GM12864 (cell line): ENCODE measurements at regions not wholly inside any gene's neighbourhood (a gene's known extent, or its start where the extent isn't known, plus 50 kb on each side); places are given as distances from the start of the nearest gene placed in this dataset.

Source experiments
- DNase-seq: peaks from one replicate; pipeline ENCODE4 v3.0.0-alpha.2; 2011; ENCODE audit warnings: low read depth
- H3K4me3 ChIP-seq: 2 replicates; pipeline ENCODE4 v1.5.1; 2011; ENCODE audit warnings: mild to moderate bottlenecking, low read depth, low read length, control low read depth
- TF ChIP-seq, protein P1 (sequence below): IDR thresholded peaks from 2 replicates; pipeline ENCODE4 v1.5.1; 2011; ENCODE audit warnings: low read depth, mild to moderate bottlenecking, moderate library complexity, low read length, control low read depth, inconsistent platforms; ENCODE audit errors: missing control alignments

DNA sequence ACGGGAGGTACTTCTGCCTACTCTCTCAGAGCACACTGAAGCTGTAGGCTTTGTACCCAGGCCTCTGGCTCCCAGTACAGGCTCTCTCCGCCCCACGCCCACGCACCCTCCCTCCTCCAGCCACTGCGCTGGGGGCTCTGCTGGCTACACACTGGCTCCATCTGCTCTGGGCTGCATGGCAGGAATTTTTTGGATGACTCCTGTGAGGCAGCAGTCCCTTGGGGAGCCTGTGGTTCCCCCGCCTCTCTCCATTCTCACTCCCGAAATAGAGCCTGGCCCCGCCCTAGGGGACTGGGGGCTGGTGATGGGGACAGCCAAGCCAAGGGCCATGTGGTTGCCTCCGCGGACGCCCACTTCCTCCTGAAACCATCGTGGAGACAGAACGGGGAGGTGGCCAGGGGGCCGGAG lies 58.1 kb upstream of the ADRA2C start:
- H3K4me3 ChIP-seq: no peak overlapping the region
- TF ChIP-seq, protein P1, sequence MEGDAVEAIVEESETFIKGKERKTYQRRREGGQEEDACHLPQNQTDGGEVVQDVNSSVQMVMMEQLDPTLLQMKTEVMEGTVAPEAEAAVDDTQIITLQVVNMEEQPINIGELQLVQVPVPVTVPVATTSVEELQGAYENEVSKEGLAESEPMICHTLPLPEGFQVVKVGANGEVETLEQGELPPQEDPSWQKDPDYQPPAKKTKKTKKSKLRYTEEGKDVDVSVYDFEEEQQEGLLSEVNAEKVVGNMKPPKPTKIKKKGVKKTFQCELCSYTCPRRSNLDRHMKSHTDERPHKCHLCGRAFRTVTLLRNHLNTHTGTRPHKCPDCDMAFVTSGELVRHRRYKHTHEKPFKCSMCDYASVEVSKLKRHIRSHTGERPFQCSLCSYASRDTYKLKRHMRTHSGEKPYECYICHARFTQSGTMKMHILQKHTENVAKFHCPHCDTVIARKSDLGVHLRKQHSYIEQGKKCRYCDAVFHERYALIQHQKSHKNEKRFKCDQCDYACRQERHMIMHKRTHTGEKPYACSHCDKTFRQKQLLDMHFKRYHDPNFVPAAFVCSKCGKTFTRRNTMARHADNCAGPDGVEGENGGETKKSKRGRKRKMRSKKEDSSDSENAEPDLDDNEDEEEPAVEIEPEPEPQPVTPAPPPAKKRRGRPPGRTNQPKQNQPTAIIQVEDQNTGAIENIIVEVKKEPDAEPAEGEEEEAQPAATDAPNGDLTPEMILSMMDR: no peak
- DNase-seq: no peak

DNA sequence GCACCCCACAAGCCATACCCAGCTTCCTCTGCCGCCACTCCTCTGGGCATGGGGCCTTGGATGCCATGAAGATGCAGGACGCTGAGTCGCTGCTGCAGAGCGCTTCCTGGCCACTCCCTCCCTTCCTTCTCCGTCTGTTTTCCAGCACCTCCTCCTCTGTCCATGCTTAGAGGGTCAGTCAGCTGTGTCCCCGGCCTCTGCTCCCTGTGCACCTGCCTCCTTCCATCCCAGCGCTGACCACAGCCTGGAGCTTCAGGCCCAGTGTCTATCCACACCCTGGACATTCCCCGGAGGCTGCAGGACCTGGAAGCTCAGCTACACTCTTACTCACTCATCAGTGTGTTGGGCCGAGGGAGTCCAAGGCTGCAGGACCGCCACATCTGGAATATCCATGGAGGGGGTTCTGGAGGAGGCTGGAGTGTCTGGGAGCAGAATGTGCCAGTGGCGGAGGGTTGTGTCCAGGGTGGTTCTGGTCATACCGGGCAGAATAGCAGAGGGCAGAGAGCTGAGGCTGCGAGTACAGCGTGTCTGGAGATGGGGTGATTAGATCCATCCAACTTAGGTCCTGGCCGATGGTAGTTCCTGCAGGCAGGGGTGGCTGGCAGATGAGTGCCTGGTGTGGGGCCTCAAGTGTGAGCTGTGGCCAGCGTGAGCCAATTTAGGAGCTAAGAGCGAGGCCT lies 58.6 kb upstream of the ADRA2C start:
- DNase-seq: no peak
- TF ChIP-seq, protein P1: no peak
- H3K4me3 ChIP-seq: no peak overlapping the region

DNA sequence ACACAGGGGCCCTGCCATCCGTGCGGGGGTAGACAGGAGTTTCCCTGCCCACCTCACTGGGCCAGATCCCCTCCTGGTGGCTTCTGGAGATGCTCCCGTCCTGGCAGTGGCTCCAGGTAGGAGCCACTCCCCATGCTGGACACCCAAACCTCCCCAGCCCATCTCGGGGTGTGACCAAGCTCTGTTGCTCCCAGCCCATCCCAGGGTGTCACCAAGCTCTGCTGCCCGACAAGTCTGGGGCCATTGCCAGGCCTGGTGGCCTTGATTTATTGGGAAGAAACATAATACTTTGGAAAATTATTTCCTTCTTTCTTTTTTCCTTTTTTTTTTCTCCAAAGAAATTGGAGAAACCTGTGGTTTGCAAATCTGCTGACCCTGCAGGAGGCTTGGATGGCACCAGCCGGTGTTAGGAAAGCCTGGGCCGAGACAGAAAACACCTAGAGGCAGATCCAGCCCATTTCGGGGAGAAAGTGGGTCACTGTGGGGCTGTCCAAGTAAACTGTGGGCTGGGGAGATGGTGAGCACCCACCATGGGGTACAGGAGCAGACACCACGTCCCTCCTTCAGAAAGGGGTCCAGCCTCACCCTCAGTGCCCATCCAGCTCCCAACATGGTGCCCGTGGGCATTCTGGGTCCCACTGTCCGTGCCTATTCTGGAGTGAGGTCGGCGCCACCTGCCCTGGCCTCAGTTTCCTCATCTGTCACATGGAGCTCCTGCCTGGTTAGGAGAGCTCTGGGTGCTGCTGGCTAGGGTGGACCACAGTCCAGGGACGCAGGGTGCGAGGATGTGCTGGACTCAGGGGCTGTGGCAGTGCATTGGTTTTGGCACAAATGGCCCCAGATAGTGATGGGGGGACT lies 59.4 kb upstream of the ADRA2C start:
- H3K4me3 ChIP-seq: no peak overlapping the region
- no peak for DNase-seq
- TF ChIP-seq, protein P1: no peak

DNA sequence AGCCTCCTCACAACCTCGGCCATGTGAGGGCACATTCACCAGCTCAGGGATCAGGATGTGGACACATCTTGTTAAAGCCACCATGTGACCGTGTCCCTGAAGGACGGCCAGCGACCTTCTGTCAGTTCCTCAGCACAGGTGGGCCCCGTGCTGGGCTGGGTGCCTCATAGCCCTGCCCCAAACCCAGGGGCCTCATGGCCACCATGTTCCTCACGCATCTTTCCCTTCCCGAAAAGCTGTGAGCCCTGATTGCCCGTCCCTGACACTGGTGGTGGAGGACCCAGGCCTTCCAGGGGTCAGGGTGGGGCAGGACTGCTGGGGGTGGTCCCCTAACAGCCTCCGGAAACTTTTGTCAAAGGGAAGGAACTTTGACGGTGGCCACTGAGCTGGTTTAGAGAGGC lies 60.1 kb upstream of the ADRA2C start:
- H3K4me3 ChIP-seq: no peak overlapping the region
- no peak for DNase-seq
- TF ChIP-seq, protein P1: no peak

DNA sequence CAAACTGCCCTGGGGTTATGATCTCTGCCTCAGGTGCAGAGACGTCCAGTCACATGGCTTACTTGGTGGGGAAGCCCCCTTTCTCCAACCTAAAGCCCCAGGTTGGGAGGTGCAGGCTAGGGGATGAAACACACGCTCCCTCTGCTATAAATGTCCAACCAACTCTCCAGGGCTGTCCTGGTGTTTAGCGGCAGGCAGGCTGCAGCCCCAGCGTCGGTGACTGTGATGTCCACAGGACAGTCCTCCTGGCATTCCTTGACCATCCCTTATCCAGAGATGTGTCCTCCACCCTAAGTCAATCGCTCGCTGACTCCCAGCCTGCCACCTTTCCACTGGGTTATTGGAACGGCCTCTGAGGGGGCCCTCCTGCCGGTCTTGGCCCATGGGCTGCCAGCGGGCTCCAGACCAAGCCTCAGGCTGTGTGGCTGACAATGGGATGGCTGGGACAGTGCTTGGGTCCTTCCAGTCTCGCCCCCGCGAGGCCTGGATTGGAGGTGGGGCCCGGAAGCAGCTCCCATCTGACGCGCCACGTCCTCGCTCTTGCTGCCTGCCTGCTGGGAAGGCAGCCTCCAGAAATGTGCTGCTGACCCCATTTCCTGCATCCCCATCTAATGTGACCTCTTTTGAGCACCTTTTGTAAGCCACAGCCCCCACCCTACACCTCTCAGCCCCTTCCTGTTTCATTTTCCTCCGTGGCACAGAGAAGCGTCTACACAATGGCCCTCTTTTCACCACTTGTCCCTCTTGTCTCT lies 60.8 kb upstream of the ADRA2C start:
- TF ChIP-seq, protein P1: no peak
- no peak for DNase-seq
- H3K4me3 ChIP-seq: no peak overlapping the region

DNA sequence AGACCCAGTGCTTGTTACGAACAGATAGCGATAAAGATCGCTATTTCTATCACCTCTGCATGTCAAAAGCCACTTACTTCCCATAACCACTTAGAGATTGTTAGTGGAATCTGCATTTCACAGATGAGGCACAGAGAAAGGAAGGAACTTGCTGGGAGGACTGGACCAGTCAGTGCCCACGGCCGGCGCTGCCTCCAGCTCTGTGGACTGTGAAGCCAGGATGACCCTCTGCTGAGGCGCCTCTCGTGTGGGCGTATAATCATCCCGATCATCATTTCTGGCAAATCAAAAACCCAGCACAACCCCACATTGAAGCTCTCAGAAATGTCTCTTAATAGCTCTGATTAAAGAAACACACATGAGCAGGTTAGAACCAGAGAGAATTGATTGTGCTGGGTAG lies 61.5 kb upstream of the ADRA2C start:
- TF ChIP-seq, protein P1: no peak
- no peak for DNase-seq
- no peak overlapping the region for H3K4me3 ChIP-seq
